KOPT-K1 (cell line): ENCODE measurements at regions not wholly inside any gene's neighbourhood (a gene's known extent, or its start where the extent isn't known, plus 50 kb on each side); places are given as distances from the start of the nearest gene placed in this dataset.

Experiments
- H3K27ac ChIP-seq: fragments of 200-600 bp; sonication (generic); 2 replicates; pipeline ENCODE4 v1.5.1; 2016; ENCODE audit warnings: antibody characterized with exemption, mild to moderate bottlenecking, low read depth, low read length; ENCODE audit not compliant: poor library complexity, severe bottlenecking
- H3K36me3 ChIP-seq: fragments of 200-600 bp; sonication (generic); 2 replicates; pipeline ENCODE4 v1.5.1; 2017; ENCODE audit warnings: antibody characterized with exemption, mild to moderate bottlenecking, low read length, moderate library complexity; ENCODE audit not compliant: insufficient read depth
- H3K9me3 ChIP-seq: fragments of 200-600 bp; sonication (generic); 2 replicates; pipeline ENCODE4 v1.5.1; 2017; ENCODE audit warnings: antibody characterized with exemption, low read length, mild to moderate bottlenecking; ENCODE audit not compliant: insufficient read depth, poor library complexity, severe bottlenecking

DNA sequence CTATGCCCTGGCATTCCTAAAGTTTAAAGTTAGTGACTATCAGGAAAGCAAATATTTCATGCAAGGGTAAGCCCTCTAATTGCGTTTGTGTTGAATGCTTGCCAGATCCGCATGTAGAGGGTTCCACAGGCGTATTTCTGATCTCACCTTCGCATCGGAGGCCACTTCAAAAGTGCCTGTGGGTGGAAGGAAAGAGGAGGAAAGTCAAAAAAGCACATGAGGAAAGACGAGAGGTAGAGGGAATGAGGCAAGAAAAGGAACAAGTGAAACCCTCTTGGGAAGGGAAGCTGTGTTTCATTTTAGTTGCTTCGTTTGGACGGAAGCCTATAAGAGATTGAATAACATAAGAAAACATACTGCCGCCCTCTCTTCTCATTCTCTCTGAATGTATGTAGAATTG lies 628.8 kb downstream of the SPRY1 start:
- Histone ChIP-seq H3K9me3 (no peaks in the 10 kb centered on the region), H3K27ac (no peak overlapping the region), H3K36me3 (no peaks in the 10 kb centered on the region)

DNA sequence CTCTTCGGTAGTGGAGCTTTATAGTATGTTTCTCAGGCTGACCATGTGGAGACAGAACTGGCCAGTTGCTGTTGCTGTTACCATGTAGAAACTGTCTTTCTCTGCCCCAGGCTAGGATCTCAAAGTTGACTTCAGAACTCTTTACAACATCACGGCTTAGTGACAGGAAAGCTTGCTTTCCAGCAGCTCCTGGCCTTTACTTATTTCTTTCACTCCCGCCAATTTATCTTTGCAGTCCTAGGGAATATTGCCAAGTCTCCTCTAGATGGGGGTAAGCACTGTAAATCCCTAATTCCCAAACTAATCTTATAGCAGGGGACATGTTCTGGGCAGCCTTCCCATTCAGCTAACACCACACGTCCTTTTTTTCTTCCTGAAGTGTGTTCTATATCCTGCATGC lies 631.6 kb downstream of the SPRY1 start:
- no peak overlapping the region for H3K27ac ChIP-seq
- no peaks in the 10 kb centered on the region for H3K36me3 ChIP-seq
- no peaks in the 10 kb centered on the region for H3K9me3 ChIP-seq

DNA sequence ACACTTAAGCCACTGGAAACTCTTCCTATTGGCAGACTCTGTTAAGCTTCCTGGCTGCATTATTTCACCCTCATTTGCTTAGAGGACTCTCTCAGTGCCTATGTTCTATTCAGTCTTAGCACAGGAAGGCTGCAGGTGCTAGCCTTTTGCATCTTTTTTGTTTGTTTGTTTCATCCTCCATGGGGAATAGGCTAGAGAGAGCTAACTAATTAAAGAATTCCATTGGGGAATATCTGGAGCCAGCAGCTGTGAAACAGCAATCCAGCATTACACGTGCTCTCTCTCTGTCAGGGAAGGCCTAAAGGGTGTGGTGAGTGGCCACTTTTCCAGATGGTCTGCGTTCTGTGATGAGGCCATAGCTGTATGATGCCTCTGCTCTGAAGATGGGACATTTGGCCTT lies 633.6 kb downstream of the SPRY1 start:
- Histone ChIP-seq H3K9me3 (no peaks in the 10 kb centered on the region), H3K27ac (no peak overlapping the region), H3K36me3 (no peaks in the 10 kb centered on the region)

DNA sequence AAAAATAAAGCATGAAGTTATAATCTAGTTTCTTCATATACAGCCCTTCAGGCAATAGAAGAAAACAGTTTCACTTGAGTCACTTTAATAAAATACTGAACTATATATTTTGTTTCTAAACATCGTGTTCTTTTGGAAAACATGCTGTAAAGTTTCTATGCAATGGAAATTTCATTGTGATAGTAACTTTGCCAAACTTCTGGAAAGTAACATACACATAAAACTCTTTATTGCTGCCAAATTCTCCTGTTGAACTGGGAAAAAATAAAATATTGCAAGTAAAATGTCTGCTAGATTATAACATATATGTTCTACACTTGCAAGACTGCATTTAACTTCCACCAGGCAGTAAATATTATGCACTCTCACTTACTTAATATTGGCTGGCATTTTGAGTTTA lies 635.4 kb downstream of the SPRY1 start:
- Histone ChIP-seq H3K9me3 (no peaks in the 10 kb centered on the region), H3K36me3 (no peaks in the 10 kb centered on the region), H3K27ac (no peak overlapping the region)

DNA sequence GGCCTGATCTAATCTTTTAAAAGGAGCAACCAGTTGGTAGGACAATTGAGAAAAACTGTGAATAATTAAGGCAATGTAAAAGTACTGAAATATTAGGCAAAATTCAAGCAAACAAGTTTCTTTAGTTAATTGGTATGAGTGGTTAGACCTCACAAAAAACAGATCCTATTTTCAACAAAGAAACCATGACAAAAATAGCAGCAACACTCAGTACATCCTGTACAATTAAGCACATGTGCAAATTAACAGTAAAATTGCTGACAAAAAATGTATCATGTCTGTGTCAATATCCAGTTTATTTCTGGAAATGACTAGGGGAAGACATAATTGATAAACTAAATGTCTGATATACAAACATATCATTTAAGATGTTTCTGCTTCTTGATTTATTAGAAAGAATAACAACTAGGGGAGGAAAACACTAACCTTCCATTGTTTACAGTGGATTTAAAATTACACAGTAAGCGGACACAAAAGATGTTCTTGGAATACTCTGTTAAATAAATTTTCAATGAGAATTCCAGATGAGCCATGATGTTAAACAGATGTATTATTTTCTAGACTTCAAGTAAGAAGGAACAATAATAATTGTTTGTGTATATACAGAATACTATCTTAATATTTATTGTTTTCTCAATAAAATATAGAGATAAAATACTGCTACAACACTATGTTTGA lies 638.9 kb downstream of the SPRY1 start:
- H3K36me3 ChIP-seq = no peaks in the 10 kb centered on the region
- H3K9me3 ChIP-seq = no peaks in the 10 kb centered on the region
- no peak overlapping the region for H3K27ac ChIP-seq

DNA sequence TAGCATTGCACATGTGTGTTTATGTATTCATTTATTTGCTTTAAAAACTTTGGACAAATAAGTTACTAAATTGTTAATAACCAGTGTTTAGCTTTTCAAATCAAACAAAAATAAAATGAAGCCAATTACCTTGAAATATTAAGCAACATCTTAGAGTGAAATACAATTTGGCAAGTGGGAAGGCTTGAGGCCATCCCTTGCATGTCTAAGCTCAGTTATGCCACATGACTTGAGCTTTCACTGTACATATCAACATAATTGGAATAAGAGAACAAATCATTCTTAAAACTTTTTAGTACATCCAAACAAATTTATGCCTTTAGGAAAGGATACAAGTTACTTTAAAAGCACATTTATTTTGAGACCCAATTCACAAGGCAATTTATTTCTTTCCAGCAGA lies 640.6 kb downstream of the SPRY1 start:
- no peak overlapping the region for H3K27ac ChIP-seq
- H3K36me3 ChIP-seq = no peaks in the 10 kb centered on the region
- no peaks in the 10 kb centered on the region for H3K9me3 ChIP-seq

DNA sequence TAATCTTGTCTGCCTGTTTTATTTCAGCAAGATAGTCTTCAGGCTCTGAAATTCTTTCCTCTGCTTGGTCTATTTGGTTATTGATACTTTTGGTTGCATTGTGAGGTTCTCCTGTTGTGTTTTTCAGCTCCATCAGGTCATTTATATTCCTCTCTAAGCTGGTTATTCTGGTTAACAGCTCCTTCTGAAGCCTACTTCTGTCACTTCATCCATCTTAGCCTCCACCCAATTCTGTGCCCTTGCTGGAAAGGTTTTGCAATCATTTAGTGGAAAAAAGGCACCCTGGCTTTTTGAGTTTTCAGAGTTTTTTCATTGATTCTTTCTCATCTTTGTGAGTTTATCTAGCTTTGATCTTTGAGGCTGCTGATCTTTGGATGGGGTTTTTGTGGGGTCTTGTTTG lies 647.7 kb downstream of the SPRY1 start:
- Histone ChIP-seq H3K27ac (no peak overlapping the region), H3K9me3 (no peaks in the 10 kb centered on the region), H3K36me3 (no peaks in the 10 kb centered on the region)

DNA sequence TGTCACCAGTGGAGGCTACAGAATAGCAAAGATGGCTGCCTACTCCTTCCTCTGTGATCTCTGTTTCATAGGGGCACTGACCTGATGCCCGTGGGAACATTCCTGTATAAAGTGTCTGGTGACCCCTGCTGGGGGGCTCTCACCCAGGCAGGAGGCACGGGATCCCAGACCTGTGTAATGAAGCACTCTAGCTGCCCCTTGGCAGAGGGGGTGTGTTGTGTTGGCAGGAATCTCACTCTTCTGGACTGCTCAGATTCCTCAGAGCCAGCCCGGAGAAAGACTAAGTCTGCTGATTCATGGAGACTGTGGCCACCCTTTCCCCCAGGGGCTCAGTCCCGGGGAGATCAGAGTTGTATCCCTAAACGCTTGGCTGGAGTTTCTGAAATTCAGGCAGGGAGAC lies 648.3 kb downstream of the SPRY1 start:
- Histone ChIP-seq H3K9me3 (no peaks in the 10 kb centered on the region), H3K27ac (no peak overlapping the region), H3K36me3 (no peaks in the 10 kb centered on the region)

DNA sequence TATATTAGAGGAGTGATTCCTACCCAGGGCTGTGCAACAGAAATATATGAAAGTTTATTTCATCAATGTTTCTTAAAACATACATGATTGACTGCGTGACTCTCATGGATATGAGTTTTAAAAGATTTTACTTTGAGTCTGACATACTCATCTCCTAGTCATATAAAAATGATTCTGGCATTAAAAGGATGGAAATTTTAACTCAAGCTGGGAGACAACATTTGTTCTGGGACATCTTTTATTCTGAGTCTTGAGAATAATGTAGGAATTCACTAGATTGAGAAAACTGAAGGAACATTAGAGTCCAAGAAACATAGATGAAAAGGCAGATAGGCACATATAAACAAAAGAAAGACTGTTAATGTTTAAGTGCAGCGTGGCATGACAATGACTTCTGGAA lies 649.6 kb downstream of the SPRY1 start:
- Histone ChIP-seq H3K9me3 (no peaks in the 10 kb centered on the region), H3K36me3 (no peaks in the 10 kb centered on the region), H3K27ac (no peak overlapping the region)

DNA sequence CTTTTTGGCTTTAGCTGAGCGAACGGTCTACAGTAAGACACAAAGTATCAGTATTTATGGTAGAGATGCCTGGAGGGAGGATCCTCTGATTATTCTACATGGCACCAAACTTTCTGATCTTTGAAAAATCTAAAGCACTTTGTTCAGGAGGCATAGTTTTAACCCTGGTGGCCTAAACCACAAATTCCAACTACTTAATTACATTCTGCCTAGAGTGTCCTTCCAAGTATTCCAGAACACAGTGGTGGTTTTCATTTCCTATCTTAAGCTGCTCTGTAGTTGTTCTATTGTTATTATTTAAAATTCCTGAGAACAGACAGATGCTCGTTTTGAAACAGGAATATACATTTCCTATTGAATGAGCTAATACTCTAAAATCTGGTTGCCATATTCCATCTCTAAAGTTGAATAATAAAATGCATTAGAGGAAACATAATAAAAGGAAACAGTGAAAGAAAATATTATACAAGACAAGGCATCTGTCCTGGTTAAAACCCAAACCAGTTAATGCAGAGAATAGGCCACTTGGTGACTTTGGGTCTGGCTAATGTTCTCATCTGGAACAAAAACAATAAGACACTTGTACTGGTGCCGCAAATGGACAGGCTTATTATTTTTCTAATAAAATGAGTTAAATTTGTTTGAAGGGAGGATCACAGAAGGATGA lies 657.4 kb downstream of the SPRY1 start:
- Histone ChIP-seq H3K9me3 (no peaks in the 10 kb centered on the region), H3K36me3 (no peaks in the 10 kb centered on the region), H3K27ac (no peak overlapping the region)

DNA sequence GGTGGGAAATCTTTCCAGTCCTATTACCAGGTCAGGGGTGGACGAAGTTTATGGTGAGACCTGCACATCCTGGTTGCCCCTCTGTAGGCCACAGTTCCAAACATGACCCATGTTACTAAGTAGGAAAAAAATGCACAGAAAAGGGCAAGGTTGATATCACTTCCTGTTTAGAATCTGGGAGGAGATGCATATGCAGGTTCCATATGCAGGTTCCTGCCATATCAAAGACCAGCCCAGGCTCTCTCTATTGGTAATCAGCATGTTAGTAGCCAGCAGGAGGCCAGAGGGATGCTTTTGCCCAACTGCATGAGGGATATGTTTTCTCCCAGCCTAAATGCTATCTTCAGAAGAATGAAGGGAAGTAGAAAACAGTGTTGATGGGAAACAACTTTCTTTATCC lies 657.2 kb downstream of the ANKRD50 start:
- Histone ChIP-seq H3K9me3 (no peaks in the 10 kb centered on the region), H3K36me3 (no peaks in the 10 kb centered on the region), H3K27ac (no peak overlapping the region)

DNA sequence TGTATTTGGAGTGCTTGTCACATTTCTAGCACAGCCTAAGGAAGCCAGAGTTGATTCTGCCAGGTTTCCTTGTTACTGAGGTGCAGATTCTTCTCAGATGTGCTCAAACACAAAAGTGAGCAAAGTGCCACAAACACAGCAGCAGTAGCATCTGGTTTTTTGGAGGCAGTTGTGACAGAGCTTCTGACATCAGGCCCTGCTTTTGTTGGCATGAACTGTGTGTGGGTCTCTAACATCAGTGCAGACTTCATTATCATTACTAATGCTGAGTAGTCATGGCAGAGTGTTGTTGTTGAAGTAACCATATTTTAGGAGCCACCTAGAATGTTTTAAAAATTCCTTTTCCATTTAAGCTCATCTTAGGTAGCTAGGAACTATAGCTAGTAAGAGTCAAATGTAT lies 656.6 kb downstream of the ANKRD50 start:
- Histone ChIP-seq H3K36me3 (no peaks in the 10 kb centered on the region), H3K27ac (no peak overlapping the region), H3K9me3 (no peaks in the 10 kb centered on the region)

DNA sequence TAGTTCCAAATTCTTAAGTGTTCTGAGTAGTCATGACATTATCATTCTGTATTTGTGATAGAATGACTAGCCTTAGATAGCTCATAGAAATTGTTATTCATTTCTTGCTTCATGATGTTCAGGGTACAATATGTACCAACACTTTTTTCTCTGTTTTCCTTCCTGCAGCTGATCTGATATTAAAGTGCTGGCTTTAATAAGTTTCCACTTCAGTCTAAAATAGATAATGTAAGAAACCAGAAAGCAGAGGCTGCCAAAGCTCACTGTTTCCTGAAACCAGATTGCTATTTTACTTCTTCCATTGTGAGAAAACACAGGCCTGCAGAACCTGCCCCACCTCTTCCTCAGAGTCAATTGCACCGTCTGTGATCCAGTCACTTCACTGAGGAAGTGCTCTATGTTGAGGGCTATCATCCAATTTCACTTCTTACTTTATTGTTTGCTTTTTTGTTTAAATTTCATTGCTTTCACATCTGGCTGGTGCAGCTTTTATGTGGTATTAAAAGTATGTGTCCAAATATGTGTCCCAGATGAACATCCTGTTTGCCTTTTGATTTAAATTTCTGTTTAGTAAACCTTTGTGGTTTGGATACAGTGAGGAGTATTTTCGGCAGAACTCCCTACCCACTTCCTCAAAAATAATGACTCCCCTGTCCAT lies 652.1 kb downstream of the ANKRD50 start:
- H3K36me3 ChIP-seq = no peaks in the 10 kb centered on the region
- no peaks in the 10 kb centered on the region for H3K9me3 ChIP-seq
- no peak overlapping the region for H3K27ac ChIP-seq

DNA sequence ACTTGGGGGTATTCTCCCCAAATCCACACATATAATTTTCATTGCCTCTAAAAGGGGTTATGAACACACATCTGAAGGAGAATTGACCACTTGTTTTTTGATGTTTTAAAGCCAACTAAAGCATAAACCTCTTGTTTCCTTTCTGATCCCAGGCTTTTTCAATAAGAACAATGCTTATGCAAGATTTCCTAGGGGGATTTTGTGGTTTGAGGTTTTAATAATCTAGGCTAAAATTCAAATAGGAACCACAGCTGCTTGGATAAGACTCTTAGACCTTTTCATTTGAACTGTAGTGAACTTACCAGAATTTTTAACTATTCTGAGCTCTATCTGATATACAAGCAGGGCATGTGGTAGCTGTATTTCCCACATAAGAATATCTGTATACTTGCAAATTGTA lies 651.1 kb downstream of the ANKRD50 start:
- Histone ChIP-seq H3K36me3 (no peaks in the 10 kb centered on the region), H3K27ac (no peak overlapping the region), H3K9me3 (no peaks in the 10 kb centered on the region)

DNA sequence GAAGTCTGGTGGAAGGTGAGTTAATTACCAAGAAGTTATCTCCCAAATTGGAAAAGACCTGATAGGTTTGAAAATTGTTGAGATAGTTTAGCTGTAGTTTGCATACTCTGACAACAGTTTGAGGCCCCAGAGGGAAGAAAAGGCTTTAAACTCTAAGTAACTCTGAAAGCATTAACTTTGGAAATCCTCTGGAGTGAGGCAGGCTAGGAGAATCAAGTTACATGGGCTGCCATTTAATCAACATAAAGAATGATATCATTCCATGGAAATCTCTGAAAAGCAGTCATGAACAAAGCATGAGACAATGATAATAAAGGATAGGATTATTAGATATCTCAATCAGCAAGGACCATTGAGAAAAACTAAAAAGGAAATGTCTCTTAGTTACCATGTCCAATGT lies 647.1 kb downstream of the ANKRD50 start:
- peaks cover 7% of the 10 kb centered on the region for H3K9me3 ChIP-seq
- no peak overlapping the region for H3K27ac ChIP-seq
- no peaks in the 10 kb centered on the region for H3K36me3 ChIP-seq

DNA sequence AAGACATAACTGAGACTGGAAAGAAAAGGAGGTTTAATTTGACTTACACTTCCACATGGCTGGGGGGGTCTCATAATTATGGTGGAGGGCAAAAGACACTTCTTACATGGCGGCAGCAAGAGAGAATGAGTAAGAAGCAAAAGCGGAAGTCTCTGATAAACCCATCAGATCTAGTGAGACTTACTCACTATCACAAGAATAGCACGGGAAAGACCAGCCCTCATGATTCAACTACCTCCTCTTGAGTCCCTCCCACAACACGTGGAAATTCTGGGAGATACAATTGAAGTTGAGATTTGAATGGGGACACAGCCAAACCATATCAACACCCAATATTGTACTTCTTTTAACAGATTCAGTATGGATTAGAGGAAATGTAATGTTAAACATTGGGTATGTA lies 646.6 kb downstream of the ANKRD50 start:
- no peaks in the 10 kb centered on the region for H3K36me3 ChIP-seq
- H3K27ac ChIP-seq = no peak overlapping the region
- H3K9me3 ChIP-seq = peaks cover 12% of the 10 kb centered on the region
